ENCODE measurements at regions not wholly inside any gene's neighbourhood (a gene's known extent, or its start where the extent isn't known, plus 50 kb on each side); places are given as distances from the start of the nearest gene placed in this dataset.

GRCh38 chr20:22368235-22368634, 216.1 kb downstream of the FOXA2 start:
- DNase-seq, result no peak

GRCh38 chr20:22366631-22367030, 217.7 kb downstream of the FOXA2 start:
- no peak for DNase-seq

GRCh38 chr20:22354647-22355046, 229.7 kb downstream of the FOXA2 start:
- no peak for DNase-seq

- DNase-seq, result no peak
These were observed 230.8 kb downstream of the FOXA2 start for GRCh38 chr20:22353586-22353985.

- DNase-seq, result no peak
These were observed 232.4 kb downstream of the FOXA2 start for GRCh38 chr20:22352019-22352418.

GRCh38 chr20:22350624-22351023, 233.7 kb downstream of the FOXA2 start:
- DNase-seq, result no peak

- no peak for DNase-seq
These were observed 236.4 kb downstream of the FOXA2 start for GRCh38 chr20:22348010-22348409.

GRCh38 chr20:22346716-22347115, 237.7 kb downstream of the FOXA2 start:
- DNase-seq, result no peak

- no peak for DNase-seq
These were observed 240.8 kb downstream of the FOXA2 start for GRCh38 chr20:22343612-22344011.

- DNase-seq, result no peak
These were observed 242.0 kb downstream of the FOXA2 start for GRCh38 chr20:22342410-22342809.

GRCh38 chr20:22341508-22341907, 242.9 kb downstream of the FOXA2 start:
- DNase-seq, result no peak

GRCh38 chr20:22339946-22340345, 244.4 kb downstream of the FOXA2 start:
- no peak for DNase-seq

- DNase-seq, result peak; percentile 78
These were observed 245.1 kb downstream of the FOXA2 start for GRCh38 chr20:22339091-22339881.

GRCh38 chr20:22338140-22338708, 246.1 kb downstream of the FOXA2 start:
- no peak for DNase-seq

- no peak for DNase-seq
These were observed 249.2 kb downstream of the FOXA2 start for GRCh38 chr20:22335210-22335609.

GRCh38 chr20:22333885-22334545, 250.4 kb downstream of the FOXA2 start:
- DNase-seq, result peak; percentile 87

- DNase-seq, result no peak
These were observed 259.9 kb downstream of the FOXA2 start for GRCh38 chr20:22324505-22324904.

- no peak for DNase-seq
These were observed 261.9 kb downstream of the FOXA2 start for GRCh38 chr20:22322513-22322912.

- DNase-seq, result no peak
These were observed 263.2 kb downstream of the FOXA2 start for GRCh38 chr20:22321191-22321590.

- no peak for DNase-seq
These were observed 264.0 kb downstream of the FOXA2 start for GRCh38 chr20:22320245-22320915.

- no peak for DNase-seq
These were observed 268.6 kb downstream of the FOXA2 start for GRCh38 chr20:22315771-22316170.

GRCh38 chr20:22315073-22315472, 269.3 kb downstream of the FOXA2 start:
- DNase-seq, result no peak

- peak; percentile 29 for DNase-seq
These were observed 271.5 kb downstream of the FOXA2 start for GRCh38 chr20:22312744-22313346.
